Left ventricle myocardium superior (tissue), 1 donor: ENCODE measurements at regions not wholly inside any gene's neighbourhood (a gene's known extent, or its start where the extent isn't known, plus 50 kb on each side); places are given as distances from the start of the nearest gene placed in this dataset.

Experiments used
- ATAC-seq: fragments of 200-7000 bp; cut with Tn5 transposase; one replicate; pipeline ENCODE4 v1.9.1; 2020; ENCODE audit warnings: mild to moderate bottlenecking, moderate library complexity
- DNase-seq: peaks from one replicate; pipeline ENCODE4 v3.0.0-alpha.2; 2020
- intact Hi-C: fragments of 100-400 bp; cut with micrococcal nuclease; formaldehyde crosslinking; loops from one replicate; pipeline ENCODE4 v1.11.0; 2022
- donor health status: DM: no; HTN: yes; CAD: no; lungs with severe emphysema.

- ATAC-seq: no peak
- DNase-seq: no peak
- intact Hi-C loops: no loop called here
Observed at GRCh38 chr18:56330366-56331110, 307.9 kb downstream of the TXNL1 start.

GRCh38 chr18:56329536-56329935, 308.9 kb downstream of the TXNL1 start:
- intact Hi-C loops: no loop called here
- DNase-seq (no peak), ATAC-seq (no peak)

- intact Hi-C loops: no loop called here
- ATAC-seq: no peak
- DNase-seq: no peak
Observed at GRCh38 chr18:56327191-56327885, 311.1 kb downstream of the TXNL1 start.

- no peak for DNase-seq
- no peak for ATAC-seq
- intact Hi-C loops: no loop called here
Observed at GRCh38 chr18:56326336-56327072, 311.9 kb downstream of the TXNL1 start.

DNA sequence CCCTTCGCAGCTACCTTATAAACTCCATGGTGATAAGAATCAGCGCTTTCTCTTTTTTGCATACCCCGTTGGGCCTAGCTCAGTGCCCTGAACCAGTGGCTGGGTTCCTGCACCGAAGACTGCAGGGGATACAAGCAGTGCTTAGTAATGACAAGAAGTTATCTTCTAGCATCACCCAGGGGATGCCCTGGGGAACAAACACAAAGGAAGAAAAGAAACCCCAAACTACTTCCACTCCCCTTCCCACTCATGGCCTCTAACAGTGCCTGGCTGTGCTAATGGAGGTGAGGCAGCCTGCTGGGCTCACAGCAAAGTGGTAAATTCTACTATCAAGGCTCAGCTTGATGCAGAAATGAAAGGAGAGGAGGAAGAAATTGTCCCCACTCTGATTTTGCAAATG, 314.7 kb downstream of the TXNL1 start:
- intact Hi-C loops: no loop called here
- DNase-seq: no peak
- no peak for ATAC-seq

DNA sequence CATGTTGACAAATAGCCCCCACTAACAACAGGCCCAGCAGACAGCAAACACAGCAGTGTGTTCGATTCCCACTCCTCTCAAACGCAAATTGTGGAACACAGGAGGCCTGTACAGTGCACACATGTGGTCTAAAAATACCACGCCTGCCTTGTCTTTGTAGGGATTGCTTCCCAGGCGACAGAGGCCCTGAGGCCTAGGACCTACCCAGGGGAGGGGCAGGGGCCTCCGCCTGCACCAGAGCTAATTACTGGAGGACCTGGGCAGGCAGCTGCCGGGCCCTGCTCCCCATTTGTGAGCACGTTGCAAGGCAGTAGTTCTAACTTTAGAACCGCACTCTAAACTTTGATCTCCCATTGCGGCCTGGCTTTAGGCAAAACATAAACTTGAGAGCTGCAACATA, 316.0 kb downstream of the TXNL1 start:
- ATAC-seq (peak; percentile 96), DNase-seq (peak; percentile 66)
- intact Hi-C loops: no loop called here

- ATAC-seq (peak; percentile 81), DNase-seq (peak; percentile 57)
- intact Hi-C loops: no loop called here
Observed at GRCh38 chr18:56321470-56321869, 316.9 kb downstream of the TXNL1 start.

- ATAC-seq (no peak), DNase-seq (no peak)
- intact Hi-C loops: no loop called here
Observed at GRCh38 chr18:56319953-56320352, 318.4 kb downstream of the TXNL1 start.

DNA sequence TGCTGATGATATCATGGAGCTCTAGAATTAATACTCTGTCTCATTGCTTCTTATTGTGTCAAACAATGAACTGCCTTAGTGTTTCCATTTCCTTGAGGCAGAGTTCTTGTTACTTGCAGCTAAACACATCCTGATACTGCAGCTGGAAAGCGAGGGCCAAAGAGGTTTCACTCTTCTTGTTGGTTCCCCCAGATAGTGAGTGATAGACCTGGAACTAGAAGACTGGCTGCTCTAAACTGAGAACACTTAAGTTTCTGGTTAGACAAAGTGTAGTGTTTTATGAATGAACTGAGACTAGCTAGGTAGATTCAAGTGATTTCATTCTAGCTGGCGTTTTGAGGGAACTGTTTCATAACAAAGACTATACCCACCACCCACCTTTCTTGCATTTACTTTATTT, 321.7 kb downstream of the TXNL1 start:
- ATAC-seq (no peak), DNase-seq (no peak)
- intact Hi-C loops: no loop called here

DNA sequence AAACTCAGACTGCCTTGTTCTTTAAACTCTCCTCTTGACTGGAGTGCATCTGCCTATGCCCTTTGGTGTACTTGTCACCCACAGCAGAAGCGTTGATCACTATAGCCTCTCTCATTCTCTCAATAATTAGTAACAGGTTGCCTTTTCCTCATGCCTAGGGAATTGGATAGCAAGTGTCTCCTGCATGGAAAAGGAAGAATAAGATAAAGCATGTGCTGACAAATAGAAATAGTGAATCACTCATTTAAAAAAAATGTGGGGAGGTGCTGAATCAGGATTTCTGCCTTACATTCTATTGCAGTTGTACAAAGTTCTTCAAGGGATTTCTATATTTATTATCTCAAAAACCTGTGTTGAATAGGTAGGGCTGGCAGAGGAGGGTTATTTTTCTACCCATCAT, 323.0 kb downstream of the TXNL1 start:
- ATAC-seq (no peak), DNase-seq (no peak)
- intact Hi-C loops: no loop called here

DNA sequence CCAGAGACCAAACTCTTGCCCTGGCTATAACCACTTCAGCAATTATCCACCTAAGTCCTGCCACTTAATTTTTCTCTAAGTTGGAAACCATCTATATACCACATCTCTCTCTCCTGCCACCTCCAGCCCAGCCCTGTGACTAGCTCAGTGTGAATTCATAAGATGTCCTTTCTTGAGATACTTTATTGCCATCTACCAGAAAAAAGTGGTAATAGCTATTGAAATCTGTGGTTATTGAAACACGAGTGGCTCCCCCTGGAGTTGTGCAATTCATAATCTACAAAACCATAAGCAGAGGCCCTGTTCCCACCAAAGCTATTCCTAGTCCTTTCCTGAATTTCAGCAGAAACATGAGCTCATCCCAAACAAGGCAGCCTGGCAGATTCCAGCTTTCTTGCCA, 324.0 kb downstream of the TXNL1 start:
- intact Hi-C loops: no loop called here
- no peak for DNase-seq
- ATAC-seq: no peak

GRCh38 chr18:56312551-56313335, 325.6 kb downstream of the TXNL1 start:
- DNase-seq (no peak), ATAC-seq (no peak)
- intact Hi-C loops: no loop called here

DNA sequence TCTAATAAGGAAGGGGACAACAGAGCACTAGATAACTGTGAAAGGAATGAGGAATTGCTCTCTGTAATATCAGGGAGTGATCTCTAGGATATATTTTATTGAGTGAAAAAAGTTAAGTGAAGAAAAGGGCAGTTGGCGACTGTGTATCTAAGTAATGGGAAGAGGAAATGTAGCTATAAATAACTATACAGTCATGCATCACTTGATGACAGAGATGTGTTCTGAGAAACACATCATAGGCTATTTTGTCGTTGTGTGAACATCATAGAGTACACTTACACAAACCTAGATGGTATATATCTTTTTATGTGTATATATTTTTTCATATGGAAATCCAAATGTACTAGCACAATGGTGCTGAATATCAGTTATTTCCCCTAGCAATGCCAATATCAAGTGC, 329.3 kb downstream of the TXNL1 start:
- intact Hi-C loops: no loop called here
- ATAC-seq: peak; percentile 39
- no peak for DNase-seq

- DNase-seq: no peak
- ATAC-seq: no peak
- intact Hi-C loops: no loop called here
Observed at GRCh38 chr18:56307354-56308170, 330.8 kb downstream of the TXNL1 start.

DNA sequence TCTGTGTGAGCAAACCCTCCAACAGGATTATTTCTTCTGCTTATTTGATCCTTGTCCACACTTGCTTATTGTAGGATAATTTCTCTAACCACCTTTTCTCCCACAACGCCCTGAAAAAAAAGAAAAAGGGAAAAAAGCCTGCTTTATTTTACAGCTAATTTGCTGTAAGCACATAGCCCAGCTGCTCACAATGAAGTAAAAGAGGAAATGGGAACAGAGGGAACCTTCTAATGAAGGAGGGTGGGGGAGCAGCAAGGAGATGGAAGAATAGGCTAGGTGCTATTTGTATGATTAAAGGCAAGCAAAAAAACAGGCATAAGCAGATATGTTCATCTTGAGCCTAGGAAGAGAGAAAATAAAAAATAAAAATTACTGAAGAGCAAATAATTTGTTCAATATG, 331.6 kb downstream of the TXNL1 start:
- DNase-seq: no peak
- ATAC-seq: no peak
- intact Hi-C loops: no loop called here

DNA sequence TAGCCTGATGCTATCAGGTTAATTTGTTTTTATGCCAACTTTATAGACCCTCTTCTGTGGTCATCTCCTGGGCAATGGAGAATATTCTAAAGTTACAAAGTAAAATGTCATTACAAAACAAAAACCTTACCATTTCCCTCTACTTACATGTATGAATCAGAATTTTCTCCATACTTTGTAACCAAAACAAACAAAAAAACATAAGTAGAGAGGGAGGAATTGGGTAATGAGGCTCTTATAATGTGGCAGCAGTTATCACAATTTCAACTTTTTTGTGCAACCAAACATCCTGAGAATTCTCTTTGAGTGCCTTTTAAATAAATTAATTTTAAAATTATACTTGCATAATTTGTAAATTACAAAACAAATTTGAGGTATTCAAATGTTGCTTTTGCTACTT, 332.8 kb downstream of the TXNL1 start:
- DNase-seq: no peak
- intact Hi-C loops: no loop called here
- no peak for ATAC-seq

GRCh38 chr18:56302156-56302555, 336.2 kb downstream of the TXNL1 start:
- intact Hi-C loops: no loop called here
- ATAC-seq (no peak), DNase-seq (no peak)

- intact Hi-C loops: no loop called here
- ATAC-seq (no peak), DNase-seq (no peak)
Observed at GRCh38 chr18:56299740-56300139, 338.7 kb downstream of the TXNL1 start.

DNA sequence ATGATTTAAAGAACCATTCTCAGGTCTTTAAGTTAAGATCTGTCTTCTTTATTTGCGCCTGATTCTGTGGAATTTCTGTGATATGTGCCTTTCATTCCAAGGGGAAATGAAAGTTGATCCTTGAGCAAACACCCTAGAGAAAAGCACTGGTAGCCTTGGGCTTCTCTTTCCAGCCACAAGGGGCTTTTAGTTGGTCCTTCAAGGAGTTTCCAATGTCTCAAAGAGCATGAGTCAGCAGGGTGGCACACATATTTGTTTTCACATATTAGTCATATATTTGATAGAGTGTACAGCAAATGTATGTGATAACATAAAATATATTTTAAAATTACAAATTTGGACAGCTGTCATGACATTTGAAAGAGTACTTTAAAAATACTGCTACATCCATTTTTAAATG, 339.5 kb downstream of the TXNL1 start:
- ATAC-seq: no peak
- intact Hi-C loops: no loop called here
- DNase-seq: no peak
